ENCODE measurements at regions not wholly inside any gene's neighbourhood (a gene's known extent, or its start where the extent isn't known, plus 50 kb on each side); places are given as distances from the start of the nearest gene placed in this dataset.
A peak's percentile ranks its signal among the peaks of the same experiment; 100 is the strongest.

- no peak for TF ChIP-seq CTCF (IDR thresholded peaks at IDR 0.05; ENCODE audit: low read depth, low read length)
- peak; percentile 56 to 64 for DNase-seq (ENCODE audit: low read depth in 2 of 2)
- no peak overlapping the region for H3K4me3 ChIP-seq (replicated peaks in 1 of 2; ENCODE audit: low read depth in 2 of 2, low read length in 2 of 2)
These were observed 227.7 kb downstream of the BCOR start for GRCh38 chrX:39869846-39870601.

DNA sequence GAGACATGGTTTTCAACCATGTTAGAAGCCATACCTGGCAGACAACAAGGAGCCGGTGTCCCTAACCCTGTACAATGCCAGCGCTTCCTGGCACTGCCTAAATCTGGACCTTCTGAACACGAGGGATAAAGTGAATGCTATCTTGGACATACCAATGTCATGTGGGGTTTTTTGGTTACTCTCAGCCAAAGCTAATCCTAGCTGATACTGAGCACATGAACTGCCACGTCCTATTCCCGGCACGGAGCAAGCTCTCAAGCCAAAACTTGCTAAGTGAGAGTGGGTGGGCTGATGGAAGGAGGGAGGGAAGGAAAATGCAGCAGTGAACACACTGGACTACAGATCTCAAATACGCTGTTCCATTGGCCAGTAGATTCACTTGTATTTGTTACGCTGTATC lies 226.1 kb downstream of the BCOR start:
- no peak for TF ChIP-seq CTCF (IDR thresholded peaks at IDR 0.05; ENCODE audit: low read depth, low read length)
- no peak for DNase-seq (ENCODE audit: low read depth in 2 of 2)

DNA sequence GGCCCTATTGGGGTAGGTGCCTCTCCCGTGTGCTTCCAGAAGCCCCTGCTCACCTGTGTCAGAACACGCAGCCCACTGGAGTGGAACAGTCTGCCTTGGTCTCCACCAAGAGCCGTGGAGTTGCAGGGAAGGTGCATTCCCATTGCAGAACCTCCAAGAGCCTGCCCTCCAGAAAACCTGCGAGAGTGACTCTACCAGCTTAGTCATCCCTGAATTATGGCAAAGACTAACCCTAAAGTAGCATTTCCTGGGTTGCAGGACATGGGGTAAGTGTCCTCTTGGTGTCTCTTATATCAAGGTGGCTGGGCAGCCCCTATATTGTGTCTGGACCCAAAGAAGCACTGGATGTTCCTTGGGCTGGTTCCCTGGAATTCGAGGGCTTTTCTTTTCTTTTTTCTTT lies 224.6 kb downstream of the BCOR start:
- TF ChIP-seq CTCF (IDR thresholded peaks at IDR 0.05; ENCODE audit: low read depth, low read length) = no peak
- DNase-seq (ENCODE audit: low read depth in 2 of 2) = no peak
- no peak overlapping the region for H3K4me3 ChIP-seq (replicated peaks in 1 of 2; ENCODE audit: low read depth in 2 of 2, low read length in 2 of 2)

More for the DNA sequence above, 226.1 kb downstream of the BCOR start:
- H3K4me3 ChIP-seq (replicated peaks in 1 of 2; ENCODE audit: low read depth in 2 of 2, low read length in 2 of 2) = no peak overlapping the region

- no peak overlapping the region for H3K4me3 ChIP-seq (replicated peaks in 1 of 2; ENCODE audit: low read depth in 2 of 2, low read length in 2 of 2)
- TF ChIP-seq CTCF (IDR thresholded peaks at IDR 0.05; ENCODE audit: low read depth, low read length) = no peak
- DNase-seq (ENCODE audit: low read depth in 2 of 2) = no peak
These were observed 223.4 kb downstream of the BCOR start for GRCh38 chrX:39874202-39874816.

- TF ChIP-seq CTCF (IDR thresholded peaks at IDR 0.05; ENCODE audit: low read depth, low read length) = no peak
- DNase-seq (ENCODE audit: low read depth in 2 of 2) = no peak
- no peak overlapping the region for H3K4me3 ChIP-seq (replicated peaks in 1 of 2; ENCODE audit: low read depth in 2 of 2, low read length in 2 of 2)
These were observed 221.7 kb downstream of the BCOR start for GRCh38 chrX:39875834-39876628.

- no peak for DNase-seq (ENCODE audit: low read depth in 2 of 2)
- no peak for TF ChIP-seq CTCF (IDR thresholded peaks at IDR 0.05; ENCODE audit: low read depth, low read length)
- H3K4me3 ChIP-seq (replicated peaks in 1 of 2; ENCODE audit: low read depth in 2 of 2, low read length in 2 of 2) = no peak overlapping the region
These were observed 219.9 kb downstream of the BCOR start for GRCh38 chrX:39877905-39878304.

Data from cardiac fibroblast (primary cell).